Embryonic facial prominence (tissue), 1 donor: ENCODE measurements at regions not wholly inside any gene's neighbourhood (a gene's known extent, or its start where the extent isn't known, plus 50 kb on each side); places are given as distances from the start of the nearest gene placed in this dataset.
"Not testable (repeated sequence)": the region's sequence is repeated elsewhere in the genome, so short reads cannot be mapped to it uniquely, and the experiment has no call there.

Experiments
- DNase-seq: peaks from one replicate; pipeline ENCODE4 v3.0.0-alpha.2; 2016; ENCODE audit errors: extremely low spot score

DNA sequence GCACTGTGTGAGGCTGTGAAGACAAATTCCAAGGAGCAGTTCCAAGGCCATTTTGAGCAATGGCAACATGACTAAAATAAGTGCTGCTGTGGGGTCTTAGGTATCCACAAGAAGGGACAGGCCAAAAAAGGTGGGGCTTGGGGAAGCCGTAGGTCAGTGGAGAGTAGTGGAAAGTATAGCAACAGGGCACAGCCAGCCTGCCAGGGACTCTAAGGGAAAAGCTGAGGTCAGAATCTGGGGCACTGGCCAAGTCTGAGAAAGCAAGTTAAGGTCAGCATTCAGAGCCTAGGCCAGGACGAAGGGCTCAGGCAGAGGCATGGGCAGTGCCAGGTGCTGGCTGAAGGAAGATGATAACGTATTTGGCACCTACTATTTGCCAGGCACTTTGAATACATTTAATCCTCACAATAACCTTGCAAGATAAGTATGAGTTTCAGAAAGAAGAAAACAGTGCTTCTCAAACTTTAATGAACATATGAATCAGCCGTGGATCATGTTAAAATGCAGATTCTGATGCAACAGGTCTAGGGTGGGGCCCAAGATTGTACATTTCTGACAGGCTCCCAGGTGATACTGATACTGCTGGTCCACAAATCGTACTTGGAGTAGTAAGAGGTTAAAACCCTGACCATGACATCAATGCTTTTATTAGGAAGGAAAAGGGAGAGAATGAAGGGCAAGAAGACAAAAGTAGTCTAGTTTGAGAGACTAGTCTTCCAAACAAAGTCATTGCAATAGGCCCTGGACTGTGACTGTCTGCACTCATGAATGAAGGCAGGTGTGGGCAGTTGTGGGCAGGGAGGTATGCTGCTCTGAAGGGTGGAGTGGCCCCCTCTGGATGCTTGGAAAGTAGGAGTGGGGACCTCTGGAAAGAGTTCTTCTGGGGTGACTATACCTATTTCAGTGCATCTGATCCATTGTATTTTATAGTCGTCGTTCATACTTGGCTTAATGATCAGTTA is 106.3 kb upstream of the ANKRD28 start:
- DNase-seq: no peak

DNA sequence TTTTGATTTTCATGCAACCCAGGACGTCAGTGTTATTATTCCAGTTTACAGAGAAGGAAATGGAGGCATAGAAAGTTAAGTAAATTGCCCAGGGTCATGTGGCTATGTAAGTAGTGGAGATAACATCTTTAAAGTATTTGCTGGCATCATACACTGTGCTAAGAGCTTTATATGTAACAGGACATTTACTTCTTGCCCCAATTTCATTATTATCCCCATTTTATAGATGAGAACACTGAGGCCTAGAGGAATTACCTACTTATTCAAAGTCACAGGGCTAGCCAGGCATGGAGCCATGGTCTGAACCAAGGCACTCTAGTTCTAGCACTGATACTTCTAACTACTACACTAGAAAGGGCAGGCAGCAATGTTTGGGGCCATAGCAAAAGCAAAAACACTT is 107.3 kb upstream of the ANKRD28 start:
- DNase-seq: no peak

DNA sequence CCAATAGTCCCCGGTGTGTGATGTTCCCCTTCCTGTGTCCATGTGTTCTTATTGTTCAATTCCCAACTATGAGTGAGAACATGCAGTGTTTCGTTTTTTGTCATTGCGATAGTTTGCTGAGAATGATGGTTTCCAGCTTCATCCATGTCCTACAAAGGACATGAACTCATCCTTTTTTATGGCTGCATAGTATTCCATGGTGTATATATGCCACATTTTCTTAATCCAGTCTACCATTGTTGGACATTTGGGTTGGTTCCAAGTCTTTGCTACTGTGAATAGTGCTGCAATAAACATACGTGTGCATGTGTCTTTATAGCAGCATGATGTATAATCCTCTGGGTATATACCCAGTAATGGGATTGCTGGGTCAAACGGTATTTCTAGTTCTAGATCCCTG is 109.6 kb upstream of the ANKRD28 start:
- DNase-seq: not testable (repeated sequence)

DNA sequence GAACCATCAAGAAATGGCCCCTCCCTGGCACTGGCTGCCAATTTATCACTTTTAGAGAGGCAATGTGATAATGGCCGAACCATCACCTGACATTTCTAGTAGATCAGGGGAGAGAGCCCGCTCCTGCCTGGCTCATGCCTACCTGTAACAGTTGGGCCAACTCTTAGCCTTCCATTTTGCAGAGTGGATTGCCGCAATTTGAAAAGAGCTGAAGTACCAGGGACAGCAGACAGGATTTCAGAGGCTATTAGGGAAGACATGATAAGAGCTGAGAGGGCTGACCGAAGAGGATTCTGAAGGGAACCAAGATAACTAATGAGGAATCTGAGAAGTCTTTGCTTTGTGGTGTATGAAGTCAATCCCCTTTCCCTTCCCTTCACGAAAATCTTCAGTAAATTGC is 121.2 kb upstream of the ANKRD28 start:
- DNase-seq: no peak

DNA sequence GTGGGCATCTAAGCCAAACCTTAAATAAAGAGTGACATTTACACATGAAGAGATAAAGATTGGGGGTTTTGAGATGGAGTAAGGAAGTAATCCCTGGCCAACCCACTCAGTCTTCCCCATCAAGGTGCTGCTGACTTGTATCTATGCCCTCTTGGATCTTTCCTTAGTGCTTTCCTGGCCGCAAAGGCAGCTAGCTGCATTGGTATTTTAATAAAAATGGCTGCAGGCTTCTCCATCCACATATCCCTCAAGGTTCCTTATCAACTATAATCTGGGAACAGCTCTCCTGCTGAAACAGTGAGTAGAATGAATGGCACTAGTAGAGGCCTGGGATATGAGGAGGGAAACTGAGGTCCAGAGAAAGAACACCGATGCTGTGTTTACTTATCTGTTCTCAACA is 122.2 kb upstream of the ANKRD28 start:
- no peak for DNase-seq

DNA sequence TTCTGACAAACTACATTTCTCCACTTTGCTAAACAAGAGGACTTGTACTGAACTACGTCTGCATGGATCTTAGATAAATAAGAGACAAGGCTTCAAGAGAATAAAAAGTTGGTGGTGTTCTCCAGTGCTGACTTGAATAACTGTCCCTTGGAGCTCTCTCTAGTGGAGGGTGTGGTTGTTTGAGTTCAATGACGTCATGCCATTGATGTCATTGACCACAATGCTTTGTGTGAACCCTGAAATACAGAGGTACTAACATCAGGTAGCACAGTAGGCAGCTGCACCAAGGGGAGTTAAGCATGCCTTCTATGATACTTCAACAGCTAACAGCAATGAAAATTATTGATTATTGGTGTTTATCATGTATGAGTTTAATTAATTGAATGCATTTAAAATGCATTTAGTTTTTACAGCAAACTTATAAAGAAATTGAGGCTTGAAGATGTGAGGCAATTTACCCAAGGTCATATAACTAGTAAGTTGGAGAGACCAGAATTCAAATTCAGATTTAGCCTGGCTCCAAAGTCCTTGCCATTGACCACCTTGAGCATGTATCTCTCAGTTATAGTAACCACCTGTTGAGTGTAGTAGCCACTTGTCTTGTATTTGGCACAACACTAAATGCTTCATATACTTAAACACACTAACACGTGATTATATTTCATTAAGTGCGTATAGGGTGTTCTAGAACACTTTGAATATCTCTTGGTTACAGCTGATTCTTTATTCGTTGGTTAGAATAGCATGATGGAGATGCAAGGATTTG is 126.0 kb upstream of the ANKRD28 start:
- DNase-seq: no peak

GRCh38 chr3:15924914-15925313 is 127.1 kb upstream of the ANKRD28 start:
- DNase-seq: no peak

- no peak for DNase-seq
Observed at GRCh38 chr3:15926871-15927270, 129.1 kb upstream of the ANKRD28 start.

DNA sequence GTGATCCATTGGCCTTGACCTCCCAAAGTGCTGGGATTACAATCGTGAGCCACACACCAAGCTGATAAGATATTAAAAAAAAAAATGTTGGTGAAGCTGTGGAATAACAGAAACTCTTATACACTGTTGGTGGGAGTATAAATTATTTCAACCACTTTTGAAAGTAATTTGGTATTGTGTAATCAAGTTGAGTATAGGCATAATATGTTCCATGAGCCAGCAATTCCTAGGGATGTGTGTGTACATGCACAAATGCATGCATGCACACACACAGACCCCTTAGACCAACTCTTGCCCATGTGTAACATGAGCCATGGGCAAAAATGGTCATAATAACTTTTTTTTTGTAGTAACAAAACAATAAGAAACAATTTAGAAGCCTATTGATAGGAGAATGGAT is 130.2 kb upstream of the ANKRD28 start:
- DNase-seq: no peak

DNA sequence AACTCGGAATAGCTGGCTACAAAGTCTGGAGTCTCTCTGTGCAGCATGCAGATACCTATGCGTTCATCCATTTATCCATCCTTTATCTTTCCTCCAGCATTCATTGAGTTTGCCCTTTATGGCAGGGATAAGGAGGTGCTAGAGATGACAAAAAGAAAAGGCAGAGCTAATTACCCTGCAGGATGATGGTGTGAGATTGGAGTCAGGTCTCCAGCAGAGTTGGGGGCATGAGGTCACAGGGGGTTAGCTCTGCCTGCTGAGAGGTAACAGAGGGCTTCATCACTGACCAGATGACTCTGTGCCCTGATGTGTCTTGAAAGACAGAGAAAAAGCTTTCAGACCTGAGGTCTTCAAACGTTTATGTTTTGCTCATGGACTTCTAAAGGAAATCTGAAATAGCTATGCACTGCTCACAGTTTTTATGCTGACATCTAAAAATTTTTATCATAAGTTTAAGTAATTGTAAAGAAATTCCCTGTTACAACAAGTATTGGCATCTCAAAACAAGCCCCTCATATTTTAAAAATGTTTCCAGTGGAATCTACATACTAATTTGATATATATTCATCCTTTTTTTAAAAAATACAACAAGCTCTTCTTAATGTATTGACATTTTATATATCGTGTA is 132.3 kb upstream of the ANKRD28 start:
- no peak for DNase-seq

DNA sequence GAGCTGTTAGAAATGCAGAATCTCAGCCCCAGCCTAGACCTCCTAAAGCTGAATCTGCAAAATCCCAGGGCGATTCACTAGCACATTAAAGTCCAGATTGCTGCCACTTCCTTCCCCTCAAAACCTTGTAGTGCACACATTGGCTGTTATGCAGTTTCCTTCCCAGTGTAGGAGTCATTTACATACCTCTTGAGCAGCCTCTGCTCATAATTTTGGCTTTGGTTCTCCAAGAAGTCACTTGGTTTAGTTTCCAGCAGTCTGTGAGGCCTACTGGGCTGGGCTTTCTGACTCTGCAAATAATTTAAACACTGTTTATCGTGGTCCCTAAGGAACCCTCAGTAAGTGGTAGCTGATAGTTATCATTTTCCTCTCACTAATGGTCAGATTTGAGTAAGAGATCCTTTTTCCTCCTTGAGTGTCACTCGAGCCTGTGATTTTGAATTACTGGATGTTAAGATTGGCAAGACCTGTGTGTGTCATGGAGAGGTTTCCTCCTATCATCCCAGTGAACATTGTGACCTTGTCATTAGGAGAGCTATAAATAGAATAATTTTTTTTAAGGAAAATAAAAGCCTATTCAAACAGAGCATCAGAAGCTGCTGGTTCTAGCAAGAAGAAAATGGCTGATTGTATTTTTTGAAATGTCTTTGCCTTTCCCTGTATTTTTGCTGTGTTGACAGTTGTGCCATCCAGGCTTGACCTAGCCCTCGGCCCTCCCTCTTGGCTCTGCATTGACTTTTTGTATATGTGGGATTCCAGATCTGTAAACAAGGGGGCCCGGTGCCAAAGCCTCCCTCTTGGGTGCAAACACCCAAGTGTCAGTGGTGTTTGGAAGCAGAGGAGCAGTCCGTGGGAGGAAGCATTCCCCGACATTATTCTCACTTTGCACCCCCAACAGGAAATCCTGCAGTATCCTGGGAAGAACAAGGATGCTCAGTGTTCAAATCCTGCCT is 134.8 kb upstream of the ANKRD28 start:
- no peak for DNase-seq

DNA sequence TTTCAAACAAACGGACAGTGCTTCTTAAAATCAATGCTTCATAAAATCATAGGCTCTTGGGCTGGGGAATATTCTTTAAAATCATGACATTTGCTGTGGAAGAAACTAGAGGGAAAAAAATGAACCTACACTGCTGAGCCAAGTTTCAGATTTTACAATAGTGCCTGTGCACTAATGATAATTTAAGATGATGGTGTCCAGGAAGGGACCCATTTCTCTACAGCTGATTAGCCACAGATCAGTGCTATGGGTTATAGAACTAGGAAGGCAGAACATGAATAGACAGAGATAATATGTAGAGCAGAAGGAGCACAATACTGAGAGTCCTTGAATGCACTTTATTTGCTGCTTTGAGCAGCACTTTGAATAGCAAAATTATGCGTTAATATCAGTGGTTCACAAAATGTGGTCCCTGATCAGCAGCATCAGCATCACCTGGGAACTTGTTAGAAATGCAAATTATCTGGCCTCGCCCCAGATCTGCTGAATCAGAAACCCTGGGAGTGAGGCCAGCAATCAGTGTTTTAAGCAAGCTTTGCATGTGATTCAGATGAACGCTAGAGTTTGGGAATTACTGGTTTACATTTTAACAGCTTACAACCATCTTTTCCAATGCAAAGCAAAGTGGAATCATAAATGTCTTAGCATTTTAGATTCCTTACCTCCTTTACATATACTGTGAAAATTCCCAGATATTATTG is 135.8 kb upstream of the ANKRD28 start:
- no peak for DNase-seq

GRCh38 chr3:15934389-15935195 is 136.8 kb upstream of the ANKRD28 start:
- no peak for DNase-seq

GRCh38 chr3:15936312-15936711 is 138.5 kb upstream of the ANKRD28 start:
- no peak for DNase-seq

GRCh38 chr3:15940641-15941040 is 142.9 kb upstream of the ANKRD28 start:
- DNase-seq: no peak

- not testable (repeated sequence) for DNase-seq
Observed at GRCh38 chr3:15941457-15941856, 143.7 kb upstream of the ANKRD28 start.

GRCh38 chr3:15941958-15942357 is 144.2 kb upstream of the ANKRD28 start:
- no peak for DNase-seq

- no peak for DNase-seq
Observed at GRCh38 chr3:15942462-15942861, 144.7 kb upstream of the ANKRD28 start.

DNA sequence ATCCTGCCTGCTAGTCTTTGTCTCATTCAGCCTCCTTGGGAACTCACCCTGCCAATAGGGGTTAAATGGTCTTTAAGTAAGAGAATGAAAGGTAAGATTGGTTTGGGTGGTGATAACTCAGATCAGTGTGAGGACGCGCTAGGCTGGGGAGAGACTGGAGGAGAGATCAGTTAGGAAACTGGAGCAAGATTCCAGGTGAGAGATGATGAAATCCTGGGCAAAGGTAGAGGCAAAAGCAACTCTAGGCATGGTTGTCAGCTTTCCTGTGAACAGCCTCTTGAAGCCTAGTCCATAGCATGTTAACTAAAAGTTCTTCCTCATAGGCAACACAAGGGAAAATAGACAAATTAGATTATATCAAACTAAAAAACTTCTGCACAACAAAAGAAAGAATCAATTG is 145.2 kb upstream of the ANKRD28 start:
- no peak for DNase-seq

DNA sequence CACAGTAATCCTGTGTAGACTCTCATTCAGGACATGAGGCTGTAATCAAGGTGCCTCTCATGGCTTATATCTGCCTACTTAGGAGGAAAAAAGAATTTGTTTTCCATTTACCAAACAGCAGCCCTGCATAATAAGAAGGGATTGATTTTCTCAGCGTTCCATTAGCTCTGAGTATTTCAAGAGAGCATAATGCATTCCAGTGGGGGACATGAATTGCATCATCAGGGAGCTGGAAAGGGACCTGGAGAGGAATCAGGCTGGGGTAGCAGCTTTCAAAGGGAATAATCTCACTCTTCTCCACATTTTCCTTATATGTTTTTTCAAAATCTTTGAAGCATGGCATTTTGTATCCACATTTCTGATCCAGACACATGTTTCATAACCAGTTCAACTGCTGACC is 150.6 kb upstream of the ANKRD28 start:
- DNase-seq: no peak
